Neuronal stem cell (in vitro differentiated cells): ENCODE measurements at regions not wholly inside any gene's neighbourhood (a gene's known extent, or its start where the extent isn't known, plus 50 kb on each side); places are given as distances from the start of the nearest gene placed in this dataset.

ENCODE experiments used
- DNase-seq: peaks from one replicate; pipeline ENCODE4 v3.0.0-alpha.2; 2013; ENCODE audit warnings: low spot score
- H2AFZ ChIP-seq: one replicate; pipeline ENCODE4 v1.6.1; 2013; ENCODE audit warnings: mild to moderate bottlenecking, low read length, inconsistent platforms
- H2AK5ac ChIP-seq: 2 replicates; pipeline ENCODE4 v1.6.1; 2013; ENCODE audit warnings: low read depth, mild to moderate bottlenecking, inconsistent platforms, low read length, moderate library complexity, mixed read lengths
- H2BK120ac ChIP-seq: 2 replicates; pipeline ENCODE4 v1.6.1; 2013; ENCODE audit warnings: low read depth, mild to moderate bottlenecking, inconsistent platforms, low read length, moderate library complexity, mixed read lengths
- H2BK12ac ChIP-seq: one replicate; pipeline ENCODE4 v1.6.1; 2013; ENCODE audit warnings: low read length, inconsistent platforms
- H2BK15ac ChIP-seq: 2 replicates; pipeline ENCODE4 v1.6.1; 2013; ENCODE audit warnings: mild to moderate bottlenecking, low read length, inconsistent platforms, mixed read lengths
- H2BK5ac ChIP-seq: one replicate; pipeline ENCODE4 v1.6.1; 2013; ENCODE audit warnings: inconsistent platforms, mild to moderate bottlenecking, low read length, moderate library complexity
- H3K14ac ChIP-seq: one replicate; pipeline ENCODE4 v1.6.1; 2013; ENCODE audit warnings: low read length, inconsistent platforms
- H3K18ac ChIP-seq: 2 replicates; pipeline ENCODE4 v1.6.1; 2013; ENCODE audit warnings: low read length, inconsistent platforms
- H3K23ac ChIP-seq: 2 replicates; pipeline ENCODE4 v1.6.1; 2013; ENCODE audit warnings: low read depth, mild to moderate bottlenecking, mixed read lengths, low read length, inconsistent platforms; ENCODE audit not compliant: poor library complexity
- H3K27ac ChIP-seq: replicated peaks from 3 replicates; pipeline ENCODE4 v1.5.1; 2013; ENCODE audit warnings: low read length, inconsistent platforms
- H3K27me3 ChIP-seq, 3 experiments: 2 replicates each; pipeline ENCODE4 v1.6.1; 2013; ENCODE audit warnings: low read length in 3 of 3, mild to moderate bottlenecking in 2 of 3, inconsistent platforms in 1 of 3, low read depth in 1 of 3, mixed read lengths in 1 of 3, moderate library complexity in 1 of 3; ENCODE audit not compliant: control insufficient read depth in 3 of 3, insufficient read depth in 3 of 3
- H3K36me3 ChIP-seq, 2 donors: replicated peaks in 1 of 2; 2 replicates each; pipeline ENCODE4 v1.6.1; 2013; ENCODE audit warnings: low read length in 2 of 2; ENCODE audit not compliant: control insufficient read depth in 2 of 2, insufficient read depth in 2 of 2
- H3K4ac ChIP-seq: 2 replicates; pipeline ENCODE4 v1.6.1; 2013; ENCODE audit warnings: inconsistent platforms, mild to moderate bottlenecking, low read length, moderate library complexity
- H3K4me1 ChIP-seq, 2 donors: 1 replicate in 1 of 2; 2 replicates in 1 of 2; pipeline ENCODE4 v1.6.1; 2013; ENCODE audit warnings: low read length in 2 of 2, low read depth in 1 of 2; ENCODE audit not compliant: control insufficient read depth in 2 of 2, insufficient read depth in 1 of 2
- H3K4me2 ChIP-seq: one replicate; pipeline ENCODE4 v1.6.1; 2013; ENCODE audit warnings: mild to moderate bottlenecking, low read length, inconsistent platforms; ENCODE audit not compliant: insufficient read depth, poor library complexity, severe bottlenecking
- H3K4me3 ChIP-seq, 2 donors: 2 replicates each; pipeline ENCODE4 v1.5.1; 2013; ENCODE audit warnings: low read length in 2 of 2, mild to moderate bottlenecking in 2 of 2, inconsistent platforms in 1 of 2, moderate library complexity in 1 of 2
- H3K79me1 ChIP-seq: one replicate; pipeline ENCODE4 v1.6.1; 2013; ENCODE audit warnings: low read depth, mild to moderate bottlenecking, inconsistent platforms, low read length, moderate library complexity
- H3K9ac ChIP-seq: one replicate; pipeline ENCODE4 v1.6.1; 2013; ENCODE audit warnings: mild to moderate bottlenecking, low read depth, low read length, inconsistent platforms; ENCODE audit not compliant: poor library complexity
- H3K9me3 ChIP-seq, 2 donors: replicated peaks in 1 of 2; 2 replicates each; pipeline versions ENCODE3 to v1.6.1; 2013; ENCODE audit warnings: low read length in 2 of 2, mild to moderate bottlenecking in 2 of 2, inconsistent platforms in 1 of 2, low read depth in 1 of 2, mixed read lengths in 1 of 2, moderate library complexity in 1 of 2; ENCODE audit not compliant: control insufficient read depth in 2 of 2, insufficient read depth in 1 of 2
- H4K8ac ChIP-seq: one replicate; pipeline ENCODE4 v1.6.1; 2013; ENCODE audit warnings: low read depth, mild to moderate bottlenecking, inconsistent platforms, low read length, moderate library complexity
- H4K91ac ChIP-seq: one replicate; pipeline ENCODE4 v1.6.1; 2013; ENCODE audit warnings: low read length, low read depth, mild to moderate bottlenecking, inconsistent platforms; ENCODE audit not compliant: poor library complexity
- WGBS, 2 donors: extraction: QIAGEN DNeasy Blood & Tissue Kit; methylation state at CpG; one replicate each; pipeline ENCODE4 v1.1.7; 2013; ENCODE audit warnings: missing lambda C conversion rate in 2 of 2, mixed read lengths in 1 of 2; ENCODE audit not compliant: insufficient read length in 2 of 2, insufficient replicate concordance in 1 of 2; ENCODE audit errors: extremely low coverage in 2 of 2; 5-methylcytosine and 5-hydroxymethylcytosine counted together

GRCh38 chr11:98944461-98944860 is 76.3 kb upstream of the CNTN5 start:
- no peak overlapping the region for H2BK5ac ChIP-seq
- H3K23ac ChIP-seq = no peak overlapping the region
- H2AFZ ChIP-seq = no peak overlapping the region
- H4K8ac ChIP-seq = no peak overlapping the region
- no peak overlapping the region for H2BK12ac ChIP-seq
- H4K91ac ChIP-seq = no peak overlapping the region
- no peaks in the 10 kb centered on the region for H3K36me3 ChIP-seq
- no peak overlapping the region for H3K14ac ChIP-seq
- DNase-seq = no peak
- WGBS, 2 donors = no CpG with 5 or more reads among the region's 2 CpGs
- no peak overlapping the region for H3K27ac ChIP-seq
- H3K4me1 ChIP-seq = no peaks in the 10 kb centered on the region
- H2BK15ac ChIP-seq = no peak overlapping the region
- no peak overlapping the region for H3K4ac ChIP-seq
- H2AK5ac ChIP-seq = no peak overlapping the region
- no peak overlapping the region for H3K4me3 ChIP-seq
- H3K79me1 ChIP-seq = no peaks in the 10 kb centered on the region
- H3K9me3 ChIP-seq = no peaks in the 10 kb centered on the region
- H3K4me2 ChIP-seq = no peak overlapping the region
- H2BK120ac ChIP-seq = no peak overlapping the region
- H3K9ac ChIP-seq = no peak overlapping the region
- H3K18ac ChIP-seq = no peak overlapping the region
- H3K27me3 ChIP-seq = no peaks in the 10 kb centered on the region

- DNase-seq = no peak
- no peaks in the 10 kb centered on the region for H3K36me3 ChIP-seq
- no peak overlapping the region for H2AFZ ChIP-seq
- H3K23ac ChIP-seq = no peak overlapping the region
- no peak overlapping the region for H3K18ac ChIP-seq
- H4K91ac ChIP-seq = no peak overlapping the region
- H3K4me1 ChIP-seq = no peaks in the 10 kb centered on the region
- no peaks in the 10 kb centered on the region for H3K79me1 ChIP-seq
- no peak overlapping the region for H2BK15ac ChIP-seq
- H3K4me3 ChIP-seq = no peak overlapping the region
- 100% methylated on average over 2 of the region's 2 CpGs; no CpG with 5 or more reads in 1 of the 2 donors for WGBS, 2 donors
- H4K8ac ChIP-seq = no peak overlapping the region
- no peak overlapping the region for H3K14ac ChIP-seq
- H3K27ac ChIP-seq = no peak overlapping the region
- no peaks in the 10 kb centered on the region for H3K9me3 ChIP-seq
- H2BK120ac ChIP-seq = no peak overlapping the region
- H2BK12ac ChIP-seq = no peak overlapping the region
- H2BK5ac ChIP-seq = no peak overlapping the region
- H3K4ac ChIP-seq = no peak overlapping the region
- no peaks in the 10 kb centered on the region for H3K27me3 ChIP-seq
- H3K9ac ChIP-seq = no peak overlapping the region
- H2AK5ac ChIP-seq = no peak overlapping the region
- H3K4me2 ChIP-seq = no peak overlapping the region
These were observed 68.6 kb upstream of the CNTN5 start for GRCh38 chr11:98952107-98952506.

GRCh38 chr11:98955551-98955950 is 65.2 kb upstream of the CNTN5 start:
- WGBS, 2 donors = no CpG with 5 or more reads among the region's 1 CpG
- no peak overlapping the region for H2AK5ac ChIP-seq
- no peak overlapping the region for H3K4me2 ChIP-seq
- H3K18ac ChIP-seq = no peak overlapping the region
- no peaks in the 10 kb centered on the region for H3K79me1 ChIP-seq
- no peak overlapping the region for H2AFZ ChIP-seq
- no peak overlapping the region for H3K9ac ChIP-seq
- no peak overlapping the region for H4K8ac ChIP-seq
- H3K36me3 ChIP-seq = no peaks in the 10 kb centered on the region
- no peak overlapping the region for H3K14ac ChIP-seq
- H4K91ac ChIP-seq = no peak overlapping the region
- no peaks in the 10 kb centered on the region for H3K4me1 ChIP-seq
- H3K4me3 ChIP-seq = no peak overlapping the region
- H2BK15ac ChIP-seq = no peak overlapping the region
- H2BK120ac ChIP-seq = no peak overlapping the region
- H2BK5ac ChIP-seq = no peak overlapping the region
- H3K27me3 ChIP-seq = no peaks in the 10 kb centered on the region
- H3K9me3 ChIP-seq = no peaks in the 10 kb centered on the region
- H3K23ac ChIP-seq = no peak overlapping the region
- H3K27ac ChIP-seq = no peak overlapping the region
- no peak overlapping the region for H2BK12ac ChIP-seq
- no peak for DNase-seq
- no peak overlapping the region for H3K4ac ChIP-seq

GRCh38 chr11:98964146-98964545 is 56.6 kb upstream of the CNTN5 start:
- Histone ChIP-seq H3K18ac (no peak overlapping the region), H3K36me3 (no peaks in the 10 kb centered on the region), H3K79me1 (no peaks in the 10 kb centered on the region), H4K91ac (no peak overlapping the region), H3K4me2 (no peak overlapping the region), H2AFZ (no peak overlapping the region), H3K23ac (no peak overlapping the region), H3K27me3 (no peaks in the 10 kb centered on the region), H2BK5ac (no peak overlapping the region), H2BK120ac (no peak overlapping the region), H3K4ac (no peak overlapping the region), H2BK15ac (no peak overlapping the region), H3K4me3 (no peak overlapping the region), H3K9me3 (no peaks in the 10 kb centered on the region), H3K27ac (no peak overlapping the region), H2AK5ac (no peak overlapping the region), H3K9ac (no peak overlapping the region), H3K4me1 (no peaks in the 10 kb centered on the region), H2BK12ac (no peak overlapping the region), H4K8ac (no peak overlapping the region), H3K14ac (no peak overlapping the region)
- DNase-seq = no peak
- WGBS, 2 donors = no CpG with 5 or more reads among the region's 3 CpGs
